H9 (cell line): ENCODE measurements at regions not wholly inside any gene's neighbourhood (a gene's known extent, or its start where the extent isn't known, plus 50 kb on each side); places are given as distances from the start of the nearest gene placed in this dataset.

Experiments used
- DNase-seq: peaks from one replicate; pipeline ENCODE4 v3.0.0-alpha.2; 2017
- H2AFZ ChIP-seq: one replicate; pipeline ENCODE4 v1.6.1; 2013; ENCODE audit warnings: mild to moderate bottlenecking, low read length, control low read depth, moderate library complexity
- H2AK5ac ChIP-seq: 2 replicates; pipeline ENCODE4 v1.6.1; 2013; ENCODE audit warnings: low read length, control low read depth, mixed read lengths; ENCODE audit not compliant: insufficient read length
- H2BK120ac ChIP-seq: one replicate; pipeline ENCODE4 v1.6.1; 2013; ENCODE audit warnings: low read depth, mild to moderate bottlenecking, low read length, control low read depth, inconsistent platforms; ENCODE audit not compliant: poor library complexity, severe bottlenecking
- H2BK12ac ChIP-seq: 2 replicates; pipeline ENCODE4 v1.6.1; 2013; ENCODE audit warnings: low read length, control low read depth, mixed read lengths, low read depth; ENCODE audit not compliant: insufficient read length
- H2BK15ac ChIP-seq: 2 replicates; pipeline ENCODE4 v1.6.1; 2013; ENCODE audit warnings: low read depth, low read length, control low read depth
- H2BK20ac ChIP-seq: one replicate; pipeline ENCODE4 v1.6.1; 2013; ENCODE audit warnings: low read depth, mild to moderate bottlenecking, low read length, control low read depth, inconsistent platforms; ENCODE audit not compliant: poor library complexity, severe bottlenecking
- H2BK5ac ChIP-seq: 2 replicates; pipeline ENCODE4 v1.6.1; 2013; ENCODE audit warnings: low read length, control low read depth, mixed read lengths; ENCODE audit not compliant: insufficient read length
- H3K14ac ChIP-seq: 2 replicates; pipeline ENCODE4 v1.6.1; 2013; ENCODE audit warnings: low read length, control low read depth; ENCODE audit not compliant: insufficient read depth
- H3K18ac ChIP-seq: 2 replicates; pipeline ENCODE4 v1.6.1; 2013; ENCODE audit warnings: low read depth, mild to moderate bottlenecking, mixed read lengths, low read length, control low read depth; ENCODE audit not compliant: insufficient read length
- H3K23ac ChIP-seq: 2 replicates; pipeline ENCODE4 v1.6.1; 2013; ENCODE audit warnings: low read length, control low read depth, mixed read lengths, low read depth; ENCODE audit not compliant: insufficient read length
- H3K23me2 ChIP-seq: 2 replicates; pipeline ENCODE4 v1.6.1; 2013; ENCODE audit warnings: low read depth, mild to moderate bottlenecking, mixed read lengths, low read length, control low read depth; ENCODE audit not compliant: insufficient read length, poor library complexity, severe bottlenecking
- H3K27ac ChIP-seq: 2 replicates; pipeline ENCODE4 v1.5.1; 2013; ENCODE audit warnings: low read length, control low read depth, mixed read lengths, low read depth; ENCODE audit not compliant: insufficient read length
- H3K27me3 ChIP-seq: 2 replicates; pipeline ENCODE4 v1.6.1; 2013; ENCODE audit warnings: low read length, control low read depth, inconsistent platforms; ENCODE audit not compliant: insufficient read depth
- H3K4ac ChIP-seq: 2 replicates; pipeline ENCODE4 v1.6.1; 2013; ENCODE audit warnings: low read depth, mild to moderate bottlenecking, control low read depth, inconsistent platforms, low read length, moderate library complexity
- H3K4me1 ChIP-seq: 2 replicates; pipeline ENCODE4 v1.6.1; 2013; ENCODE audit warnings: low read length, control low read depth, inconsistent platforms; ENCODE audit not compliant: insufficient read depth
- H3K4me2 ChIP-seq: 2 replicates; pipeline ENCODE4 v1.6.1; 2013; ENCODE audit warnings: low read length, control low read depth, mixed read lengths; ENCODE audit not compliant: insufficient read length, insufficient read depth
- H3K56ac ChIP-seq: 2 replicates; pipeline ENCODE4 v1.6.1; 2013; ENCODE audit warnings: low read depth, mild to moderate bottlenecking, mixed read lengths, low read length, control low read depth; ENCODE audit not compliant: insufficient read length
- H3K79me1 ChIP-seq: 2 replicates; pipeline ENCODE4 v1.6.1; 2013; ENCODE audit warnings: low read depth, mild to moderate bottlenecking, moderate library complexity, low read length, control low read depth, inconsistent platforms; ENCODE audit not compliant: insufficient read depth, poor library complexity, severe bottlenecking
- H3K79me2 ChIP-seq: 2 replicates; pipeline ENCODE4 v1.6.1; 2013; ENCODE audit warnings: low read length, control low read depth, inconsistent platforms; ENCODE audit not compliant: insufficient read depth
- H3K9ac ChIP-seq: 2 replicates; pipeline ENCODE4 v1.6.1; 2013; ENCODE audit warnings: low read length, control low read depth, mixed read lengths; ENCODE audit not compliant: insufficient read length; ENCODE audit errors: extremely low read depth
- H3K9me3 ChIP-seq: one replicate; pipeline ENCODE4 v1.6.1; 2013; ENCODE audit warnings: low read depth, low read length, inconsistent platforms; ENCODE audit not compliant: control insufficient read depth
- H3T11ph ChIP-seq: one replicate; pipeline ENCODE4 v1.6.1; 2013; ENCODE audit warnings: mild to moderate bottlenecking, low read length, control low read depth, inconsistent platforms
- H4K20me1 ChIP-seq: one replicate; pipeline ENCODE4 v1.6.1; 2013; ENCODE audit not compliant: control insufficient read depth, insufficient read length, insufficient read depth
- H4K5ac ChIP-seq: 2 replicates; pipeline ENCODE4 v1.6.1; 2013; ENCODE audit warnings: low read depth, mild to moderate bottlenecking, mixed read lengths, low read length, control low read depth; ENCODE audit not compliant: insufficient read length
- H4K8ac ChIP-seq: replicated peaks from 2 replicates; pipeline ENCODE4 v1.6.1; 2013; ENCODE audit warnings: low read length, control low read depth, mixed read lengths, low read depth; ENCODE audit not compliant: insufficient read length
- H4K91ac ChIP-seq: 2 replicates; pipeline ENCODE4 v1.6.1; 2013; ENCODE audit warnings: low read depth, mild to moderate bottlenecking, moderate library complexity, mixed read lengths, low read length, control low read depth; ENCODE audit not compliant: insufficient read length
- H3K27ac Mint-ChIP-seq, 3 experiments: 2 replicates in 2 of 3; 3 replicates in 1 of 3; pipeline ENCODE4 v1.8.0; 2020 to 2021; ENCODE audit warnings: mixed read lengths in 3 of 3, mild to moderate bottlenecking in 1 of 3, moderate library complexity in 1 of 3
- H3K27me3 Mint-ChIP-seq: 2 replicates; pipeline ENCODE4 v1.8.0; 2021; ENCODE audit warnings: low read depth, mild to moderate bottlenecking, moderate library complexity, mixed read lengths
- H3K36me3 Mint-ChIP-seq, 3 experiments: 2 replicates in 2 of 3; 3 replicates in 1 of 3; pipeline ENCODE4 v1.8.0; 2020 to 2021; ENCODE audit warnings: low read depth in 3 of 3, mixed read lengths in 3 of 3; ENCODE audit not compliant: insufficient read depth in 1 of 3
- H3K4me1 Mint-ChIP-seq, 2 experiments: 2 replicates each; pipeline ENCODE4 v1.8.0; 2020; ENCODE audit warnings: mixed read lengths in 2 of 2
- H3K4me3 Mint-ChIP-seq, 2 experiments: 2 replicates in 1 of 2; 3 replicates in 1 of 2; pipeline ENCODE4 v1.8.0; 2020 to 2021; ENCODE audit warnings: mild to moderate bottlenecking in 2 of 2, mixed read lengths in 2 of 2, moderate library complexity in 1 of 2
- H3K9me3 Mint-ChIP-seq, 2 experiments: 2 replicates in 1 of 2; 3 replicates in 1 of 2; pipeline ENCODE4 v1.8.0; 2020; ENCODE audit warnings: mild to moderate bottlenecking in 2 of 2, mixed read lengths in 2 of 2, moderate library complexity in 1 of 2
- CTCF ChIP-seq: fragments of 200-600 bp; sonication (generic); conservative IDR thresholded peaks from 3 replicates; pipeline ENCODE4 v1.8.0; 2021; ENCODE audit warnings: antibody characterized with exemption, mild to moderate bottlenecking
- WGBS: extraction: QIAGEN DNeasy Blood & Tissue Kit; methylation state at CpG from one replicate; pipeline ENCODE4 v1.1.7; 2013; ENCODE audit warnings: missing lambda C conversion rate, low lambda C conversion rate, mixed read lengths; ENCODE audit not compliant: insufficient read length; ENCODE audit errors: extremely low coverage; 5-methylcytosine and 5-hydroxymethylcytosine counted together

GRCh38 chr16:17031484-17032268, 439.1 kb downstream of the XYLT1 start:
- H3K23me2 ChIP-seq = no peaks in the 10 kb centered on the region
- no peak overlapping the region for H4K5ac ChIP-seq
- no peak overlapping the region for H3K56ac ChIP-seq
- H3K9me3 Mint-ChIP-seq = peaks cover 7 to 12% of the 10 kb centered on the region in 2 experiments; a peak in 4 of 5 replicates
- H2BK5ac ChIP-seq = no peak overlapping the region
- H3K4ac ChIP-seq = no peak overlapping the region
- no peak overlapping the region for H3K27ac ChIP-seq
- H4K20me1 ChIP-seq = no peaks in the 10 kb centered on the region
- H2BK12ac ChIP-seq = no peak overlapping the region
- no peak for DNase-seq
- H3K79me2 ChIP-seq = no peaks in the 10 kb centered on the region
- H3K27ac Mint-ChIP-seq = no peak overlapping the region; a peak in 1 of 7 replicates
- H3K4me1 Mint-ChIP-seq = no peaks in the 10 kb centered on the region
- H3K36me3 Mint-ChIP-seq = peaks cover 0 to 6% (median 0%) of the 10 kb centered on the region in 3 experiments; a peak in 4 of 7 replicates
- H3K9ac ChIP-seq = no peak overlapping the region
- no peaks in the 10 kb centered on the region for H3K27me3 ChIP-seq
- no peak overlapping the region for H3K4me2 ChIP-seq
- no peak overlapping the region for H3T11ph ChIP-seq
- no peak overlapping the region for H2BK20ac ChIP-seq
- no peak overlapping the region for H2BK15ac ChIP-seq
- WGBS = no CpG with 5 or more reads among the region's 1 CpG
- no peak overlapping the region for H3K23ac ChIP-seq
- H3K79me1 ChIP-seq = no peaks in the 10 kb centered on the region
- H2AFZ ChIP-seq = no peak overlapping the region
- no peak overlapping the region for H3K4me3 Mint-ChIP-seq
- H2BK120ac ChIP-seq = no peak overlapping the region
- H3K9me3 ChIP-seq = no peaks in the 10 kb centered on the region
- H2AK5ac ChIP-seq = no peak overlapping the region
- no peaks in the 10 kb centered on the region for H3K4me1 ChIP-seq
- no peak overlapping the region for H4K8ac ChIP-seq
- H3K27me3 Mint-ChIP-seq = no peaks in the 10 kb centered on the region
- no peak overlapping the region for H3K14ac ChIP-seq
- TF ChIP-seq CTCF = no peak
- H3K18ac ChIP-seq = no peak overlapping the region
- no peak overlapping the region for H4K91ac ChIP-seq
